Motor neuron (in vitro differentiated cells): ENCODE measurements at regions not wholly inside any gene's neighbourhood (a gene's known extent, or its start where the extent isn't known, plus 50 kb on each side); places are given as distances from the start of the nearest gene placed in this dataset.
"Not testable (repeated sequence)": the region's sequence is repeated elsewhere in the genome, so short reads cannot be mapped to it uniquely, and the experiment has no call there.

Experiments used
- ATAC-seq, 8 experiments: fragments of 200-7000 bp; cut with Tn5 transposase; replicated peaks in 6 of 8; 2 replicates each; pipeline ENCODE4 v1.8.0; 2021; ENCODE audit warnings: mild to moderate bottlenecking in 8 of 8, moderate library complexity in 8 of 8
- H3K27ac ChIP-seq, 2 donors: fragments of 250-450 bp; sonication (Bioruptor Pico); 2 replicates each; pipeline ENCODE4 v1.9.0; 2021; ENCODE audit warnings: antibody characterized with exemption in 2 of 2, mild to moderate bottlenecking in 2 of 2, moderate library complexity in 1 of 2
- H3K4me1 ChIP-seq, 2 donors: fragments of 250-450 bp; sonication (Bioruptor Pico); replicated peaks in 1 of 2; 2 replicates each; pipeline ENCODE4 v1.6.1; 2021; ENCODE audit warnings: antibody characterized with exemption in 2 of 2, mild to moderate bottlenecking in 2 of 2, moderate library complexity in 1 of 2
- H3K4me3 ChIP-seq, 5 donors: fragments of 250-450 bp; sonication (Bioruptor Pico); 2 replicates each; pipeline ENCODE4 v1.9.0; 2021; ENCODE audit warnings: antibody characterized with exemption in 5 of 5, mild to moderate bottlenecking in 5 of 5, moderate library complexity in 4 of 5
- WGBS, 10 experiments: fragments of 450-650 bp; shearing (Covaris generic); methylation state at CpG; one replicate each; pipeline ENCODE4 v1.0.0; 2022; 5-methylcytosine and 5-hydroxymethylcytosine counted together
- in situ Hi-C, 9 experiments: fragments of 400-800 bp; cut with MboI; loops; one replicate each; pipeline ENCODE4 v1.15.0; 2021; ENCODE audit warnings: low sequenced_read_pairs in 9 of 9, low pct_unique_long_range_greater_than_20kb in 2 of 9; ENCODE audit not compliant: unreplicated experiment in 9 of 9

DNA sequence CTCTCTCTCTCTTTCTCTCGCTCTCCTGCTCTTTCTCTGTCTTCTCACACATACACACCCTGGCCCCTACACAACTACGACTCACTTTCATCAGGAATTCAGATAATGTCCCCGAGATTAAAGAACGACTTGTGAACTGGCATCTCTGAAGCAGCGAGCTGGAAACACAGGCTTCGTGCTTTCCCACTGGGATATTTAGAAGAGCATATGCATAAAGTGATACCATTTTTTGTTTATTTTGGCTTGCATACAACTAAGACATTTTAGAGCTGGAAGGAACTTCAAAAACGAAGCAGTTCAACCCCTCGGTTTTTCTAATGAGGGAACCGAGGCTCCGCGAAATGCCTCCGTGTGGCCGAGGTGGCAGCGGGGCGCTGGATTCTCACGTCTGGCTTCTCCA lies 88.6 kb downstream of the ZBTB18 start:
- ATAC-seq: no peak
- Histone ChIP-seq H3K4me1 (peaks cover 0 to 12% of the 10 kb centered on the region in 2 donors), H3K4me3 (no peak overlapping the region), H3K27ac (no peak overlapping the region)
- in situ Hi-C loops: no loop called here
- WGBS, 10 experiments: 33 to 97% (median 82%) methylated on average over 3 to 16 of the region's 16 CpGs; no CpG with 5 or more reads in 1 of the 10 experiments

DNA sequence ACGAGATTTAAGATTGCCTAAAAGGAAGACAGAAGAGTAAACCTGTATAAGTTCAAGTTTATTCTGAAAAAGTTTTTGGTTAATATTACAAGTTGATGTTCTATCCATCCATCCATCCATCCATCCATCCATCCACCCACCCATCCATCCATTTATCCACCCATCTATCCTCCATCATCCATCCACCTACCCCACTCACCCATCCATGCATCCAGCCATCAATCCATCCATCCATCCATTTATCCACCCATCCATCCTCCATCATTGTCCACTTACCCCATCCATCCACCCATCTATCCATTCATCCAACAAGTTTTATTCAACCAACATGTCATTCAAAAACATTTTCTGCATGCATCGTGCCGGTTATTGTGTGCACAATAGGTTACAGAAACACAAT lies 89.3 kb downstream of the ZBTB18 start:
- WGBS, 10 experiments: 58 to 100% (median 95%) methylated on average over 1 to 3 of the region's 3 CpGs
- in situ Hi-C loops: no loop called here
- H3K27ac ChIP-seq: no peak overlapping the region
- no peak overlapping the region for H3K4me3 ChIP-seq
- no peak for ATAC-seq
- H3K4me1 ChIP-seq: peaks cover 0 to 12% of the 10 kb centered on the region in 2 donors

DNA sequence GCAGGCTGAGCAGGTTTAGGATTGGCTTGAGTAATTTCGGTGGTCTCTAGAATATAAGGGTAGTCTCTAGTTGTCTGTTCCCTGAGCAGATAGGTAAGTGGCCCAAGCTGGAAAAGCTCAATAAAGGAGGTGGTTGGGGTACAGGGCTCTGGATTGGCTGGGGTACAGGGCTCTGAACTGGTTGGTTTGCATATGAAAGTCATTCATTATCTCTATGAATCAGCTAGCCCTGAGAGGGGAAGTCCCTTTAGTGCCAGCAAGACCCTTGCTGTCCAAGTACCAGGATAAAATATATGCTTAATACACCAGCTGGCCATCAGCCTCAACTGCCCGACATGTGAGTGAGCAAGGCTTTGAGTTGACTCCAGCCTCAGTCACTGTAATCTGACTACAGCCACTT lies 93.0 kb downstream of the ZBTB18 start:
- no peak for ATAC-seq
- peaks cover 0 to 7% of the 10 kb centered on the region in 2 donors for H3K4me1 ChIP-seq
- WGBS, 10 experiments: 57 to 100% (median 80%) methylated on average over 1 to 2 of the region's 2 CpGs; no CpG with 5 or more reads in 3 of the 10 experiments
- no peak overlapping the region for H3K4me3 ChIP-seq
- H3K27ac ChIP-seq: no peak overlapping the region
- in situ Hi-C loops: no loop called here

DNA sequence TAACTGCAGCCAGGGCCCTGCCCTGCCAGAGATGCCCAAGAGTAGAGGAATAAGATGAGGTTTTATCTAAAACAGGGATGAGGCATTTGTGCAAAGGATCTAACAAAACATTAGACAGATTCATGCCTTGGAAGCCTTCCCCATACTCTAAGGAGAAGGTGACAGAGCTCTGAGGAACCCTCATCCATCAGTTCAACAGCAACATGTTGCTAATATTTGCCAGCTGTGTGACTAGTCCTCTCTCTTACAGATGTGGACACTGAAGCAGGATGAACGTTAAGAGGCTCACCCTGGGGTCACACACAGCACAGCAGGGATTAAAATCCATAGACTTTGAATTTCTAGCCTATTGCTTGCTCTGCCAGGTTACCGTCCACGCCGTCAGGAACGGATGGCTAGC lies 99.0 kb downstream of the ZBTB18 start:
- in situ Hi-C loops: no loop called here

DNA sequence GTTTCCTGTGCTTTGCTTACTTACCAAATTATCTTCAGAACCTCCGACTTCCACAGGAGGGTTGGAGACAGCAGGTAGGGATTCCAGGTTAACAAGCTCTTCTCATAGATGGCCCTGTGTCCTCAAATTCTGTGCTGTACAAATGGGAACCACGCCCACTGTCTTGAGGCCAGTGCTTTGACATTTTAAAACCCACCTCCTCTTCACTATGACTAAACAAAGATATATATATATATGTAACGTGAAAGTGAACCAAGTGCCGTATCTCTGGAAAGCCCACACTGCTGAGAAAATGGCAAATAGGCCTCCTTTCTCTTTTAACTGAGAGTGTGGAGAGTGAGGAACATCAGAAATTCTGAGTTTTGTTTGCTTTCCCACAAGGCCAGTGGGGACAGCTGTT lies 99.6 kb downstream of the ZBTB18 start:
- Histone ChIP-seq H3K4me1 (peaks cover 21 to 22% of the 10 kb centered on the region in 2 donors), H3K27ac (no peak overlapping the region), H3K4me3 (no peak overlapping the region)
- 20 to 97% (median 94%) methylated on average over 1 to 4 of the region's 4 CpGs; no CpG with 5 or more reads in 5 of the 10 experiments for WGBS, 10 experiments
- no peak for ATAC-seq
- in situ Hi-C loops: no loop called here

More for the DNA sequence above, 99.0 kb downstream of the ZBTB18 start:
- H3K27ac ChIP-seq: no peak overlapping the region
- H3K4me1 ChIP-seq: peaks cover 15 to 18% of the 10 kb centered on the region in 2 donors
- peak in 1 of 8 experiments; percentile 31 for ATAC-seq
- no peak overlapping the region for H3K4me3 ChIP-seq
- 22 to 89% (median 53%) methylated on average over 1 to 5 of the region's 5 CpGs; no CpG with 5 or more reads in 6 of the 10 experiments for WGBS, 10 experiments

DNA sequence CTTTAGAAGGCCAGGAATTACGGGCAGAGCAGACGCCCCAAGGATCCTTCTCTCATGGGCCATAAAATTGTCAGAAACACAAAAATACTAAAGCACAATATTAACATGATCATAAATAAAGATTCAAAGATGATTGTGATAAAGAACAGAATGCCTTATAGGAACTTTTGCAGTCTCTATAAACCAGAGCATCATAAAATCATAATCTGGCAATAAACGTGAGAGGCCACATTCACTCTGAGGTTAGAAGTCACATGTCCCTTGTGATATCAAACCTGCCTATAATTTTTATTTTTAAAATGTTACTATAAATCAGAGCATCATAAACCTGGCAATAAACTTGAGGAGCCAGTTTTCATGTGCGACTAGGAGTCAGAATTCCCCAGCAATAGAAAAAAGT lies 100.5 kb downstream of the ZBTB18 start:
- Histone ChIP-seq H3K4me1 (peaks cover 22 to 27% of the 10 kb centered on the region in 2 donors), H3K27ac (no peak overlapping the region), H3K4me3 (no peak overlapping the region)
- in situ Hi-C loops: no loop called here
- no peak for ATAC-seq
- 46 to 98% (median 82%) methylated on average over 2 to 4 of the region's 4 CpGs; no CpG with 5 or more reads in 1 of the 10 experiments for WGBS, 10 experiments

DNA sequence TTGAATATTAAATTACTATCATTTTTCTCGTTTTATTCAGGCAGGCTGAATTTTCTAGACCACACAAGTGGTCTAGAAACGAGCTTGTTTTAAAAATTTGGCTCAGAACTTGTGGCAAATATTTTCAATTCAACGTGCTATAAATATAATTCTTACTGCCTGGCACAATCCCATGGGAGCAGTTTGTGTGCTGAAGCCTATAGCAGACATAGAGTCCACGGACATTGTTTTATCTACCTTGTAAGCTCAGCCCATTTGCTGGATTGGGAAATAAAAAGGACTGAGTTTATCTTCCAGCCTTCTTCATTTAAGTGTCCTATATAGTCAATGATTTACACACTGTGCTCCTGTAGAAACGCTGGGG lies 103.4 kb downstream of the ZBTB18 start:
- Histone ChIP-seq H3K27ac (no peak overlapping the region), H3K4me3 (no peak overlapping the region), H3K4me1 (peaks cover 26 to 43% of the 10 kb centered on the region in 2 donors)
- 1 to 70% (median 37%) methylated on average over 2 to 5 of the region's 5 CpGs for WGBS, 10 experiments
- ATAC-seq: no peak
- in situ Hi-C loops: no loop called here

DNA sequence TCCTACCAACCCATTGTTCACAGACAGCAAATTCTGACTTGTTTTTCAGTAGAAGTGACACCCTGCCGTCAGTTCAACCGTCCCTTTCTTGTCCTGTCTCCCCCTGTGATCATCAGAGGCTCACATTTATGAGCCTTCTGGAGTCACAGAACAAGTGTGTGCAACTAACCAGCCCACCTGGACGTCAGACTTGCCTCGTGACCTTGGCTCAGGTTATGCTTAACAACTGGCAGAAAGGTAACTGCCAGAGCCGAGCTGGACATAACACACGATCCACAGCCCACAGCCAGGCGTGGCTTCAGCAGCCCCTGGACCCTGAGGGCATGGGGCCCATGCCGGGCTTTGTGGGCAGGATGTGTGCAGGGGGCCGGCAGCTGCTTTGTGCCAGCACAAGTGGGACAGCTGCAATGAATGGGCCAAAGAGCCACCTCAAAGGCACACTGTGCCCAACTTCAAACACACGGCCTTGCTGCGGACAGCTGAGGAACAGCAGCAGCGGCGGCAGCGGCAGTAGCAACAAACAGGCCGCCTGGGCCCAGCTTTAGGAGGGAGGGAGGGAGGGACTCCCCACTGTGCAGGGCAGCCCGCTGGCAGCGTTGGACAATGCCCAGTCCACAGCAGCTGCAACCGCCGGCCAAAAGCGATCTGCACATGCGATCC lies 103.9 kb downstream of the ZBTB18 start:
- Histone ChIP-seq H3K4me3 (no peak overlapping the region), H3K27ac (peak overlapping the region in 1 of 2 donors; percentile 38), H3K4me1 (peaks cover 25 to 48% of the 10 kb centered on the region in 2 donors)
- in situ Hi-C loops: no loop called here
- WGBS, 10 experiments: 7 to 87% (median 68%) methylated on average over 1 to 8 of the region's 21 CpGs; no CpG with 5 or more reads in 2 of the 10 experiments
- peak in 5 of 8 experiments; percentile 41 to 84 (median 74) for ATAC-seq

DNA sequence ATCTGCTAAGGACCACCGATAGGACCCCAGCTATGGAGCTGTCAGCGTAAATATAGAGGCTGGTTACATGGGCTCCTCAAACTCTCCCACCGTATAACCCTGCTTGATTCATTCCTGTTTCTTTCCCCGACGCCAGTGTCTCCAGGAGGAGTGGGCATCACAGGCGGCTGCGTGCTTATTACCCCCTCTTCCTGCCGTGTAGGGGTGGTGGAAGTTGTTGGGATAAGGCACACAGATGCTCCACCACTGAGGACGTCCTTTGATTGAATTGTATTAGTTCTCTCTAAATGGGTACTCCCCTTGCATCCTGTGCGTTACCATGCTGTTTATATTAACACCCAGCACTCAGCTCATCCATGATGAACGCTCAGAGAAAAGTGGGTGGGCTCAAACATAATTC lies 104.6 kb downstream of the ZBTB18 start:
- H3K27ac ChIP-seq: peak overlapping the region in 1 of 2 donors; percentile 27
- in situ Hi-C loops: no loop called here
- WGBS, 10 experiments: 19 to 100% (median 76%) methylated on average over 1 to 11 of the region's 11 CpGs; no CpG with 5 or more reads in 2 of the 10 experiments
- ATAC-seq: peak in 5 of 8 experiments; percentile 11 to 39 (median 35)
- no peak overlapping the region for H3K4me3 ChIP-seq
- H3K4me1 ChIP-seq: peaks cover 25 to 55% of the 10 kb centered on the region in 2 donors

DNA sequence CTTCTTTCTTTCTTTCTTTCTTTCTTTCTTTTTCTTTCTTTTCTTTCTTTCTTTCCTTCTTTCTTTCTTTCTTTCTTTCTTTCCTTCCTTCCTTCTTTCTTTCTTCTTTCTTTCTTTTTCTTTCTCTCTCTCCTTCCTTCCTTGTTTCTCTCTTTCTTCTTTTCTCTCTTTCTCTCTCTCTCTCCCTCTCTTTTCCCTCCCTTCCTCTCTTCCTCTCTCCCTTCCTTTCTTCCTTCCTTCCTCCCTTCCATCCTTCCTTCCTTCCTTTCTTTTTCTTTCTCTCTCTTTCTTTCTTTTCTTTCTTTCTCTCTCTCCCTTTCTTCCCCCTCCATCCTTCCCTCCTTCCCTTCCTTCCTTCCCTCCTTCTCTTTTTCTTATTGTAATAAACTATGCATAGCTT lies 105.5 kb downstream of the ZBTB18 start:
- peaks cover 34 to 64% of the 10 kb centered on the region in 2 donors for H3K4me1 ChIP-seq
- ATAC-seq, H3K27ac ChIP-seq, H3K4me3 ChIP-seq, in situ Hi-C loops: not testable (repeated sequence)

DNA sequence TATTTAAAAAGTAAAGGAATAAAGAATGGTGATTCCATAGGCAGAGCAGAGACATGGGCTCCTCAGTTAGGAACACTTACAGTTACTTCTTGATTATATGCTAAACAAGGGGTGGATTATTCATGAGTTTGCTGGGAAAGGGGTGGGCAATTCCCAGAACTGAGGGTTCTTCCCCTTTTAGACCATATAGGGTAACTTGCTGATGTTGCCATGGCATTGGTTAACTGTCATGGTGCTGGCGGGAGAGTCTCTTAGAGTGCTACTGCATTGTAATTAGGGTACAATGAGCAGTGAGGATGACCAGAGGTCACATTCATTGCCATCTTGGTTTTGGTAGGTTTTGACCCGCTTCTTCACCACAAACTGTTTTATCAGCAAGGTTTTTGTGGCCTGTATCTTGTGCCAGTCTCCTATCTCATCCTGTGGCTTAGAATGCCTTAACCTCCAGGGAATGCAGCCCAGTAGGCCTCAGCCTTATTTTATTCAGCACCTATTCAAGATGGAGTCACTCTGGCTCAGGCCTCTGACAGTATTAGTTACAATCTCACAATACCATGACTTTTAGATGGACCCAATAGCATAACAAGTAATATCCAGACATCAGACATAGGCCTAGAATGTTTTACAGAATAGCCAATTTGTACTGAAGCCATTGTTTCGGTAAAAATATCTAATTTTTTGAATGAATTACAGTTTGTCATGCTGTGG lies 106.8 kb downstream of the ZBTB18 start:
- ATAC-seq: peak; percentile 20 to 77 (median 50)
- 50 to 100% (median 83%) methylated on average over 1 to 3 of the region's 3 CpGs; no CpG with 5 or more reads in 1 of the 10 experiments for WGBS, 10 experiments
- in situ Hi-C loops: no loop called here
- Histone ChIP-seq H3K27ac (peak overlapping the region in 1 of 2 donors; percentile 53), H3K4me1 (peaks cover 36 to 73% of the 10 kb centered on the region in 2 donors), H3K4me3 (no peak overlapping the region)

DNA sequence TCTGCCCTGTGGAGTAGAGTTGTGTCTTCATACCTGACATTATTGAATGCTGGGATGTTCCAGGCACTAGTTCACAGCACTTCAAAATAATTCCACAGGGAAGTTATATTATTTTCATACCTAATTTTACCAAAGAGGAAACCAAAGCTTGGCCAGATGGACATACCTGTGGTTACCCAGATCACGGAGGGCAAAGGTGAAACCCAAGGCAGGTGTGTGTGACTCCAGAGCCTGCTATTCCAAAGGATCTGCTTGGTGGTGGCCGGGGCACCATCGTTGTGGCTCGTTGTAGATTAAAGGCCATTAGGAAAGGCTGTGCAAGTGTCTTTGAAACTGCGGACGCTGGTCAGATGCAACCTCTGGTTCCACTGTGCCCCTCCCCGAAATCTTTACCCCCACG lies 108.6 kb downstream of the ZBTB18 start:
- in situ Hi-C loops: no loop called here
- no peak overlapping the region for H3K4me3 ChIP-seq
- H3K4me1 ChIP-seq: peaks cover 32 to 63% of the 10 kb centered on the region in 2 donors
- no peak for ATAC-seq
- peak overlapping the region in 1 of 2 donors; percentile 82 for H3K27ac ChIP-seq
- 30 to 98% (median 84%) methylated on average over 2 to 8 of the region's 8 CpGs; no CpG with 5 or more reads in 5 of the 10 experiments for WGBS, 10 experiments

DNA sequence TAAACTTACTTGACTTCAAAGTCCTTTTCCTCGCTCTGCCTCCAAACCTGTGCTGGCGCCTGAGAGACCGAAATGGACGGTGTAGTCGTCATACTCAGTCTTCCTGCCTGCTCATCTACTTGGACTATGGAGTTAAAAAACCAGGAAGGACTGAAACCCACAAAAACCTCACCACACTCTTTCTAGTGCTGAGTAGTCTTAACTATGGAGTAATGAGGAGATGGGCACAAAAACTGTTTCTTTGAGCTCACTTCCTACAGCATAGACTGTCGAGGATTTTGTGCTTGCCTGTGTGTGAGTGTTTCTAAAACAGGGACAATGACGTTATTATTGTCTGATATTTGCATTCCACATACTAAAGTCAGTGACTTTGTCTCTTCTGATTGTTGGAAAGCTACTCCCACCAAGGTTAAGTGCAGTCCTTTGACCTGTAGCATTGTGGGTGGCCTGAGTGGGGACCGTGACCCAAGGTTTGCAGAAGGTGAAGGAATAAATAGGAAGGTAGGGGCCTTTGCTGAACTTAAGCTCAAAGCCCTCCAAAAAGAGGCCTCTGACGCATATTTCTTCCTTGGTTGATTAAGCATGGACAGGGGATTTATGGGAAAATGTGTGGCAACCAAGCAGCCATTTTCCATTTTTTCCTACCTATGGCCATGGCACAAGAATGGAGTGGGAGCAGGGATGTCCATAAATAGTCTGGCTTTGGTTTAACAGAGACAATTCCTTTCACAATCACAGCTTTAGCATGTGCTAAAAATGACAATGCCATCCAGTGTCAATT lies 109.6 kb downstream of the ZBTB18 start:
- no peak overlapping the region for H3K4me3 ChIP-seq
- peaks cover 23 to 53% of the 10 kb centered on the region in 2 donors for H3K4me1 ChIP-seq
- H3K27ac ChIP-seq: peak overlapping the region; percentile 66 to 82
- ATAC-seq: peak in 4 of 8 experiments; percentile 17 to 70 (median 54)
- in situ Hi-C loops: no loop called here
- WGBS, 10 experiments: 29 to 98% (median 69%) methylated on average over 1 to 9 of the region's 9 CpGs; no CpG with 5 or more reads in 1 of the 10 experiments
